GM21737 (cell line): ENCODE measurements at regions not wholly inside any gene's neighbourhood (a gene's known extent, or its start where the extent isn't known, plus 50 kb on each side); places are given as distances from the start of the nearest gene placed in this dataset.

Source experiments
- ATAC-seq: cut with Tn5 transposase; IDR thresholded peaks from one replicate; pipeline ENCODE4 v1.9.1; 2021; ENCODE audit warnings: mild to moderate bottlenecking, moderate library complexity; ENCODE audit not compliant: unreplicated experiment

DNA sequence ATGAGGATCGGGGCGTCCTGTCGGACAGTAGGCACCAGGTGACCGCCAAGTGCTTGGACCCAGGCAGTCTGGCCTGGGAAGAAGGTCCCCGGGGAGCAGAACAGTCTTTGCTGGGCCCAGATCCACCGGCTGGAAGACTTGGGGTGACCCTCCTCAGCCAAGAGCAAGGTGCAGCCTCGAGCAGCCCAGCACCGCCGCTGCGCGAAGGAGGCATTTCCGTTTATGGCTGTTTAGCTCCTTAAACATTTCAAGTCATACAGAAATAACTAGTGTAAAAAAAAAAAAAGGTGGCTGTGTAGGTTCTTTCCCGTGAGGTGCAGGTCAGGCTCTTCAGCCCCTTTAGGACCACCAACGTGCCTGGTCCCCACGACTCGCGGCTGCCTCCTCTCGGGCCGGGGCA is 370.2 kb downstream of the CMPK2 start:
- ATAC-seq = no peak

GRCh38 chr2:6496376-6496775 is 369.3 kb downstream of the CMPK2 start:
- ATAC-seq = no peak

DNA sequence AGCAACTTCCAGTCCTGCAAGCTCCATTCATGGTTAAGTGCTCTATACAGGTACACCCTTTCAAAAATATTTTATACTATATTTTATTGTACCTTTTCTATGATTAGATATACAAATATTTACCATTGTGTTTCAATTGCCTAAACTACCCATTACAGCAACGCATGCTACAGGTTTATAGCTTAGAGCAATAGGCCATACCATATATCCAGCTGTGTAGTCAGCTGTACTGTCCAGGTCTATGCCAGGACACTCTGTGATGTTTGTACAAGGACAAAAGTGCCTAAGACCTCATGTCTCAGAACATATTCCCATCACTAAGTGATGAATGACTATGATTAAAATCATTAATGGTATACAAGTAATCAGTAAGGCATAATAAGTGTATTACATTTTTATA is 368.7 kb downstream of the CMPK2 start:
- no peak for ATAC-seq

DNA sequence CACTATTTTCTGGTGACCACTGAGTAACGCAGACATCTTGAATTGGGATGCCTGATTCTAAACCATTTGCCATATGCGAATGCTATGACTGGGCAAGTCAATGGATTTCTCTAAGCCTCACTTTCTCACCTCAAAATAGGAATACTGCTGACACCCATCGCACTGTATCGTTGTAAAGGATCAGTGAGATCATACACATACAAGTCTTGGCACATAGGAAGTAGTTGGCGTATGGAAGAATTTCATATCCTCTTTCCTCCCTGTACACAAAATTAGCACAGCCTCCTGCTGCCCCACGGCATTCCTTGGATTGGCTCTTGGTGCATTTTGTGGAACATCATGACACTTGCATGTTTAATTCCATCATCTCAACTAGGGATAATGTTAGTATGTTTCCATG is 366.9 kb downstream of the CMPK2 start:
- no peak for ATAC-seq

DNA sequence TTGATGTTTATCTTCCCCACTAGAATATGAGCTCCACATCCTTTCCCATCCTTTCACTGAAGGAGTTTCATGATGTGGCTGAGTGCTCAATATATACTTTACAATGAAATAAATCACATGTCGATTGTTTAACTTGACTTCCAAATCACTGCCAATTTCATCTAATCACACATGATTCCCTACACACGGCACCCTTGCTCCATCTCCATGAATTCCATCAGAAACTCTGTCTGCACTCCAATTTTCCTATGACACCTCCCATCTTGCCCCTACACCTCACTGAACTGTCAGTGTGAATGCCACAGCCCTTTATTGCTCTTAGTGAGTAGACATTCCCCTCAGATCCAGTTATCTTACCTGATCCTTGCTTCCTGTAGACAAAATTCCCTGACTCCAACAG is 366.0 kb downstream of the CMPK2 start:
- ATAC-seq = no peak

GRCh38 chr2:6506361-6506794 is 359.3 kb downstream of the CMPK2 start:
- ATAC-seq = no peak

DNA sequence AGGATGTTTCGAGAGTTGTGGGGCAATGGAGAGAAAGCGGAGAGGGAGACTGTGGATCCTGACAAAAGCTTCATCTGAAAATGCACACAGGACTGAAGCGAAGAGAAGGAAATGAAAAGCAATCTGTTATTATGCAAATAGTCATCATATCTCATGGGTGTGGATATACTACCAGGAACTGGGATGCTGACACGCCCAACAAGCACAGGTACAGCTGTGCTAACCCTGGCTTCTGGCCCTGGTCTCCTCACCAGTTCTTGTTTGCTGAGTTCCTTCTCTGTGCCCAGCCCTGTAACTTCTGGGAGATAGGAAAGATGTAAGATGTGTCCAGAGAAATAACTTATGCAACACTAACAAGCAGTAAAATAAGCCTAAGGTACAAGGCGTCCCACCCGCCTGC is 358.8 kb downstream of the CMPK2 start:
- ATAC-seq = no peak

DNA sequence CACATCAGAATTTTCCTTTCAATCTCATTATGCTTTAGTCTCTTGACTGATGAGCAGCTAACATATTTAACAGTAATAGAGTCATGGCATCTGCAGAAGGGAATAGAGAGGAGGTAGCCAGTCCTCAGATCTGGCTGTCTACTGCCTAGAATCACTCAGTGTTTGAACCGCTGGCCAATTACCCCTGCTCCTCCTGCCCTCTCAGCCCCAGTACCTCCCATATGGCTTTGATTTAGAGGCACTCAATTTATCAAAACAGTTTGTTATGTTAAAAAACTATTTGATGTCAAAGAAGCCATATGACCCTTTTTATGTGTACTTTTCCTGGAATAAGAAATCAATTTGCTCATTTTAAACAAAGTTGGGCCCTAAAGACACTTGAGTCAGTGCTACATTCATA is 355.2 kb downstream of the CMPK2 start:
- no peak for ATAC-seq

GRCh38 chr2:6512589-6512988 is 353.1 kb downstream of the CMPK2 start:
- ATAC-seq = no peak

DNA sequence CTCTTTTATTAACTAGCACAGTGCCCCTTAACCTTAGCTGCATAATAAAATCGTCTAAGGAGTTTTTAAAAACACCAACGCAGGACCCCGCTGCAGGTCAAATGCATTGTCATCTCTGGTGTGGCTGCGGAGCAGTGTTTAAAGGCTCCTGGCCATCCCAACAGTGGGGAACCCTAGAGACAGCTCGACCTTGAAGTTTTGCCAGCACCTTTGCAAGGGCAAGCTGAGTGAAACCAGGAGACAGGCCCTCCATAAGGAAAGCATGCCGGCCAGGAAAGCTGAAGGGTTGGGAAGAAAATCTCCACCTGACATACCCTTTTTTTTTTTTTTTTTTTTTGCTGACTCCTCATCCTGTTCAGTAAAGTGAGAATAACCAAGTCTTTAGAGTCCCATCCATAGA is 349.0 kb downstream of the CMPK2 start:
- ATAC-seq = no peak

DNA sequence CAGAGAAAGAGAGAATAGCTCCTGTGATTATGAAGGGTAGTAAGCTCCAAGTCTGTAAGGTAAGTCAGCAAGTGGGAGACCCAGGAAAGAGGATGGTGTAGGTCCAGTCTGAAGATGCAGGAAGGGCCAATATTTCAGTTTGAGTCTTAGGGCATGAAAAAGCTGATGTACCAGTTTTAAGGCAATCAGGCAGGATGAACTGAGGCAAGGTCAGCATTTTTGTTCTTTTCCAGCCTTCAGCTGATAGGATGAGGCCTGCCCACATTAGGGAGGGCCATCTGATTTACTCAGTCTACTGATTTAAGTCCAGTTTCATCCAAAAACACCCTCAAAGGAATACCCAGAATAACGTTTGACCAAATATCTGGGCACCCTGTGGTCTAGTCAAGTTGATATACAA is 347.3 kb downstream of the CMPK2 start:
- ATAC-seq = no peak

GRCh38 chr2:6523476-6523875 is 342.2 kb downstream of the CMPK2 start:
- ATAC-seq = no peak

- ATAC-seq = no peak
These were observed 340.8 kb downstream of the CMPK2 start for GRCh38 chr2:6524691-6525474.

GRCh38 chr2:6525475-6525964 is 340.2 kb downstream of the CMPK2 start:
- ATAC-seq = no peak

- ATAC-seq = no peak
These were observed 339.4 kb downstream of the CMPK2 start for GRCh38 chr2:6526093-6526824.

GRCh38 chr2:6531304-6531703 is 334.4 kb downstream of the CMPK2 start:
- no peak for ATAC-seq

- ATAC-seq = no peak
These were observed 330.1 kb downstream of the CMPK2 start for GRCh38 chr2:6535572-6535971.

DNA sequence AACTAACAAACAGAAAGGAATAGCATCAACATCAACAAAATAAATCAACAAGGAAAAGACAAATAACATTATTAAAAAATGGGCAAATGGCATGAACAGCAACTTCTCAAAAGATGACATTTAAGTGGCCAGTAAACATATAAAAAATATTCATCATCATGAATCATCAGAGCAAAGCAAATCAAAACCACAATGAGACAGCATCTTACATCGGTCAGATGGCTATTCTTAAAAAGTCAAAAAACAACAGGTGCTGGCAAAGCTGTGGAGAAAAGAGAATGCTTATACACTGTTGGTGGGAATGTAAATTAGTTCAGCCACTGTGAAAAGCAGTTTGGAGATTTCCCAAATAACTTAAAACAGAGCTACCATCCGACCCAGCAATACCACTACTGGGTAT is 327.1 kb downstream of the CMPK2 start:
- ATAC-seq = no peak

DNA sequence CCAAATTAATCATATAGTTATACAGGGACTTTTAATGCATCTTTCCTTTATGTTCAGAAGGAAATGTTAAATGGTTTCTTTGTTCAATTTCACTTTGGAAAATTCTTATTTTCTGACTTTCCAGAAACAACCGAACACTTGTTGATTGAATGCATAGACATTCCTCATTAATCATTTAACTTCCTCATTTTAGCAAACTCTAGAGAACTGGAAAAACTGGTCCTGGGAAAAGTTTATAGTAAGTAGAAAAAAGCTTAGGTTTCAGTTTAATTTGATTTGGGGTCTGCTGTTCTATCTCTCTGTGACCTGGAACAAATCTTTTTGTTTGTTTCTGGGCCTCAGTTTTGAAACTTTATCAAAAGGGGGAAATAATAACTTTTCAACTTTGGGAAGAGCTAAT is 320.4 kb downstream of the CMPK2 start:
- ATAC-seq = no peak

DNA sequence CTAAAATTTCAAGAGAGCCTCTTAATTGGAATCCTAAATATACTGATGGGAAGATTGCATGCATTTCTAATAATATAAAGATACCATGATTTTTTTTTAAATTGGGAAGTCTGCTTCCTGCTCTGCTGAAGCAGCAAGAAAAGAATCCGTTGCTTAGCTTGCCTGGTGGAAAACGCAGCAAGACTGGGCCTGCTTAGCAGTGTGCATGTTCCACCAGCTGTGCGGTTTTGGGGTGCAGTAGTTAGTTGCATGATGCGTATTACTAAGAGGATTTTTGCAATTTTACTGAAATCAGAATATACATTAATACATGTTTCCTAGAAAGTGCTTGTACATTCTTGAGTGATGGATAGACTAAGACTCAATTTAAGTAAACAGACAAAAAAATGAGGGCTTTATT is 319.9 kb downstream of the CMPK2 start:
- no peak for ATAC-seq

DNA sequence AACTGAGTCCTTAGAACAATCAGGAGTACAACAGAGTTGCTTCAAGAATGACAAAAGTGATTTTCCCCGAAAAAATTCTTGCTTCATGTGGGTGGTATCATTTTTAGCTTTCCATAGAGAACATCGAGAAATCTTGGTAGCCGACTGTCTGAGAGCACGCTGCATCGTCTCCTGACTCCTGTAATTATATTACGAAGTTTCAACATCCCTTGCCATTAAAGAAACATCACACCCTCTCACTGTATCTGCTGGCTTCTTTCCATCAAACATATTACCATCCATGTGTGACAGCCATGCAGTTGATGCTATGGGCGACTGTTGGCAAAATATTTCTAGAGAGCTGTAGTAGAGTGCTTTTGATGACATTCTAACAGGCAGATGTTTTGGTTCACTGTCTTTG is 311.2 kb downstream of the CMPK2 start:
- no peak for ATAC-seq

- ATAC-seq = no peak
These were observed 309.0 kb downstream of the CMPK2 start for GRCh38 chr2:6556755-6557154.
